Right renal cortex interstitium (tissue), 3 donors: ENCODE measurements at regions not wholly inside any gene's neighbourhood (a gene's known extent, or its start where the extent isn't known, plus 50 kb on each side); places are given as distances from the start of the nearest gene placed in this dataset.

Experiments
- DNase-seq, 3 donors: peaks; one replicate each; pipeline ENCODE4 v3.0.0-alpha.2; 2013; ENCODE audit warnings: low read depth in 3 of 3, low spot score in 2 of 3

DNA sequence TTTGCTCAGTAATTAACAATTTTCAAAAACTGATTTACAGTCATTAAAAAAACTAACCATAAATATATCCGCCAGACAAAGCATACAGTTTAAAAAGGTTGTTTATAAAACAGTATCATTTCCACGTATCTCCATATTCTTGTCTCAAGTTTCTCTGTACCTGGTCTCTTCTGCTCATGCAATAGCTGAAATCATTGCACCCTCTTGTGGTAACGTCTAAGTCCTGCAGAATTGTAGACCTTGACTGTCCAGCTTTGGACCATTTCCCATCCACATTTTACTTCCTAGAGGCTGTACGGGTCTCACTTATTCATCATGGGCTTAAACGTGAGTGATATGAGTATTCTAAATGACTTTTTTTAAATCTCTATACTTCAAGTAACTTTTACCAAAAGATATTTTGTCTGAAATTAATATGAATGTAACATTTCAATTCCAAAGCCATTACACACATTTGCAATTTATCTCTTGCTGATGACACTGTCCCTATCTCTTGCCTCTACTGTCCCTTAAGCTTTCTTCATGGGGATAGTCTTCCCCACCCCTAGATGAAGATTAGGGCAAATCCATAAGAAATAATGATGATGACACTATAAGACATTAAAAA is 118.5 kb downstream of the BTC start:
- DNase-seq: peak in 1 of 3 donors; percentile 29

DNA sequence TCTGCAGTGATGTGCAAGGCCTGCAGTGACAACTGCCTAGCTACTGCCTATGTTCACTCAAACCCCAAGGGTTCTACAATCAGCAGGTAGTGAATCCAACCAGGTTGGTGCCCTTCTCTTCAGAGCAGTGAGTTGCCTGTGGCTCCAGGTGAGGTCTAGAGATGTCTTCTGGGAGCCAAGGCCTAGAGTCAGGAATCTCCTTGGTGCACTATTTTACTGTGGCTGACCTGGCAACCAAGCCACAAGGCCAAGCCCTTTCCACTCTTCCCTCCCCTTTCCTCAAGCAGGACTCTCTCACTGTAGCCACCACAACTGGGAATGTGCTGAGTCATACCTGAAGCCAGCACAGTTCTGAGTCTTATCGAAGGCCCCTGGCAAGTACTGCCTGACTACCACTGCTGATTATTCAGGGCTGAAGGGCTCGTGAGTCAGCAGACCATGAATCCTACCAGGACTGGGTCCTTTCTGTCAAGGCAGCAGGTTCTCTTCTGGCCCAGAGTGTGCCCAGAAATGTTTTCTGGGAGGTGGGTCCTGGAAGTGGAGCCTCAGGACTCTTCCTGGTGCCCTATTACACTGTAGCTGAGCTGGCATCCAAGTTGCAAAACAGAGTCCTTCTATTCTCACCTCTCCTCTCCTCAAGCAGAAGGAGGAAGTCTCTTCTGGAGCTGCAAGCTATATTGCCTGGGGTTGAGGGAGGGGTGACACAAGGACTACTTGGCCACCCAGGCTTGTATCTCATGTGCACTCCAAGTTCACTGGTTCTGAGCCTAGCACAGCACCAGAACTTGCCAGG is 111.6 kb downstream of the BTC start:
- no peak for DNase-seq

DNA sequence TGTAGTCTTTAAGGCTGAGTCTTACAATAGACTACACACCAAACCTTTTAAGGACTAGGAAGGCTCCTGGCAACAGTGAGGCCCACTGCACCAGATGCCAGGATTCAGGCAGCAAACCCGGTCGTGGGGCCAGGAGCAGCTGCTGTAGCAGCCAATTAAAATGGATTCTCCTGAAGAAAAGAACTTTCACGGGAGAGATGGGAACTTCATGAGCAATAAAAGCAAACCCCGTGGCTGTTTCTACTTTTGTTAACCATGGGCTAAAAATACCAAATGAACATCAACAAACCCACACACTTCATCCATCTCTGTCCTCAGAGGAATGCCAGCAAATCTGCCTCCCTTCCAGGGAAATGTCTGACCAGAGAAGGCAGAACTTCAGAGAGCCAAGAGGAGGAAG is 101.4 kb downstream of the BTC start:
- DNase-seq: no peak
